PC-3 (cell line): ENCODE measurements at regions not wholly inside any gene's neighbourhood (a gene's known extent, or its start where the extent isn't known, plus 50 kb on each side); places are given as distances from the start of the nearest gene placed in this dataset.

Experiments
- ATAC-seq: fragments of 200-7000 bp; cut with Tn5 transposase; 2 replicates; pipeline ENCODE4 v1.9.1; 2020; ENCODE audit warnings: mild to moderate bottlenecking, moderate library complexity
- BruUV-seq: library from RNA; stranded (reverse); fragments of 400-500 nt; replicated peaks from 2 replicates; lab custom pipeline; 2021; lab: Mats Ljungman, UMichigan
- CTCF ChIA-PET: fragments of 300-600 bp; sonication (Branson Sonifier 250); formaldehyde crosslinking; loops from one replicate; lab custom pipeline; 2022; ENCODE audit warnings: antibody characterized with exemption; lab: Charles Lee
- POLR2A ChIA-PET: fragments of 300-600 bp; sonication (Branson Sonifier 250); formaldehyde crosslinking; loops from one replicate; lab custom pipeline; 2022; ENCODE audit warnings: antibody characterized with exemption; ENCODE audit not compliant: unreplicated experiment; lab: Charles Lee
- DNase-seq: peaks from one replicate; pipeline ENCODE4 v3.0.0-alpha.2; 2015
- H2AFZ ChIP-seq: fragments of 300-600 bp; sonication (generic); 2 replicates; pipeline ENCODE4 v1.6.0; 2016; ENCODE audit warnings: antibody characterized with exemption, low read length
- H3F3A ChIP-seq: fragments of 300-600 bp; sonication (generic); one replicate; pipeline ENCODE4 v1.6.0; 2017; ENCODE audit warnings: antibody characterized with exemption, low read length, control low read depth, mild to moderate bottlenecking; ENCODE audit not compliant: unreplicated experiment
- H3K27ac ChIP-seq: fragments of 300-600 bp; sonication (generic); 2 replicates; pipeline ENCODE4 v1.5.1; 2016; ENCODE audit warnings: mild to moderate bottlenecking, low read length
- H3K27me3 ChIP-seq: fragments of 300-600 bp; sonication (generic); 2 replicates; pipeline ENCODE4 v1.6.1; 2016; ENCODE audit warnings: low read length, mixed read lengths
- H3K36me3 ChIP-seq: fragments of 300-600 bp; sonication (generic); 2 replicates; pipeline ENCODE4 v1.6.1; 2016; ENCODE audit warnings: low read depth, mixed run types, low read length, mixed read lengths
- H3K4me1 ChIP-seq: fragments of 300-600 bp; sonication (generic); 2 replicates; pipeline ENCODE4 v1.5.1; 2016; ENCODE audit warnings: low read length; ENCODE audit not compliant: insufficient read depth
- H3K4me2 ChIP-seq: fragments of 300-600 bp; sonication (generic); 2 replicates; pipeline ENCODE4 v1.6.0; 2016; ENCODE audit warnings: low read length
- H3K4me3 ChIP-seq: fragments of 300-600 bp; sonication (generic); 2 replicates; pipeline ENCODE4 v1.5.1; 2016; ENCODE audit warnings: mild to moderate bottlenecking, low read length, mixed read lengths
- H3K79me2 ChIP-seq: fragments of 300-600 bp; sonication (generic); 2 replicates; pipeline ENCODE4 v1.6.1; 2017; ENCODE audit warnings: low read length, mixed read lengths
- H3K9ac ChIP-seq: fragments of 300-600 bp; sonication (generic); 2 replicates; pipeline ENCODE4 v1.6.0; 2016; ENCODE audit warnings: mild to moderate bottlenecking, low read length
- H3K9me2 ChIP-seq: fragments of 300-600 bp; sonication (generic); replicated peaks from 2 replicates; pipeline ENCODE4 v1.6.1; 2016; ENCODE audit warnings: mixed run types, low read length, mixed read lengths
- H3K9me3 ChIP-seq: fragments of 300-600 bp; sonication (generic); 2 replicates; pipeline ENCODE4 v1.6.1; 2016; ENCODE audit warnings: low read length, mixed read lengths
- H4K20me1 ChIP-seq: fragments of 300-600 bp; sonication (generic); 2 replicates; pipeline ENCODE4 v1.6.1; 2016; ENCODE audit warnings: low read length, mixed read lengths
- EZH2 ChIP-seq: fragments of 300-600 bp; sonication (generic); IDR thresholded peaks from one replicate; pipeline ENCODE4 v1.6.1; 2017; ENCODE audit warnings: antibody characterized with exemption, mild to moderate bottlenecking, low read length; ENCODE audit not compliant: unreplicated experiment
- EZH2phosphoT487 ChIP-seq: fragments of 300-600 bp; sonication (generic); IDR thresholded peaks from 2 replicates; pipeline ENCODE4 v1.6.1; 2018; ENCODE audit warnings: mild to moderate bottlenecking, antibody characterized with exemption, low read length, borderline replicate concordance
- intact Hi-C: fragments of 100-400 bp; cut with micrococcal nuclease; formaldehyde crosslinking; loops from 2 replicates; pipeline ENCODE4 v1.9.0; 2023
- TF ChIP-seq, protein P1 (sequence below): fragments of 300-600 bp; sonication (generic); conservative IDR thresholded peaks from 2 replicates; pipeline ENCODE4 v1.5.1; 2017; ENCODE audit warnings: antibody characterized with exemption, low read depth, mild to moderate bottlenecking, low read length

DNA sequence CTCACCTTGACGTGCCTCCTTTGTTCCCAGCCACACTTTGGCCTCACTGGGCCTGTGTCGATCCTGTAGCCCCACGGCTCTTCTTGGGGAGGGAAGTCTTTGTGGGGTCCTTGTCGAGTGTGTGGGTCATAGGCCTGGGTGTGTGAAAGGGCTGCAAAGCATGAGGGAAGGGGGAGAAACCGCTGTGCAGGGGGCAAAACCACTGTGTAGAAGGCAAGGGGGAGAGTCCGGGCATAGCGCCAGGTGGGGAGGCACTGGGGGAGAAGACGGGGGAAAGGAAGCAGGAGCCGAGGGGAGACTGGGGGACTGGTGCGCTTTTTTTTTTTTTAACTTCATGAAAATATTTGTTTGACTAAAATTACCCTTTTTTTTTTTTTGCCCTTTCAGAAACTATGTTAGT, 65.1 kb upstream of the RASD2 start:
- H3F3A ChIP-seq = no peaks in the 10 kb centered on the region
- H3K4me2 ChIP-seq = no peak overlapping the region
- peaks cover 14% of the 10 kb centered on the region for H3K4me1 ChIP-seq
- H3K27ac ChIP-seq = no peak overlapping the region
- CTCF ChIA-PET = no interaction called here
- H3K9ac ChIP-seq = no peak overlapping the region
- no peaks in the 10 kb centered on the region for H4K20me1 ChIP-seq
- DNase-seq (no peak), ATAC-seq (no peak)
- no peaks in the 10 kb centered on the region for H3K79me2 ChIP-seq
- no peak for TF ChIP-seq EZH2phosphoT487
- TF ChIP-seq, protein P1, sequence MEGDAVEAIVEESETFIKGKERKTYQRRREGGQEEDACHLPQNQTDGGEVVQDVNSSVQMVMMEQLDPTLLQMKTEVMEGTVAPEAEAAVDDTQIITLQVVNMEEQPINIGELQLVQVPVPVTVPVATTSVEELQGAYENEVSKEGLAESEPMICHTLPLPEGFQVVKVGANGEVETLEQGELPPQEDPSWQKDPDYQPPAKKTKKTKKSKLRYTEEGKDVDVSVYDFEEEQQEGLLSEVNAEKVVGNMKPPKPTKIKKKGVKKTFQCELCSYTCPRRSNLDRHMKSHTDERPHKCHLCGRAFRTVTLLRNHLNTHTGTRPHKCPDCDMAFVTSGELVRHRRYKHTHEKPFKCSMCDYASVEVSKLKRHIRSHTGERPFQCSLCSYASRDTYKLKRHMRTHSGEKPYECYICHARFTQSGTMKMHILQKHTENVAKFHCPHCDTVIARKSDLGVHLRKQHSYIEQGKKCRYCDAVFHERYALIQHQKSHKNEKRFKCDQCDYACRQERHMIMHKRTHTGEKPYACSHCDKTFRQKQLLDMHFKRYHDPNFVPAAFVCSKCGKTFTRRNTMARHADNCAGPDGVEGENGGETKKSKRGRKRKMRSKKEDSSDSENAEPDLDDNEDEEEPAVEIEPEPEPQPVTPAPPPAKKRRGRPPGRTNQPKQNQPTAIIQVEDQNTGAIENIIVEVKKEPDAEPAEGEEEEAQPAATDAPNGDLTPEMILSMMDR = no peak
- TF ChIP-seq EZH2 = no peak
- intact Hi-C loops = no loop called here
- POLR2A ChIA-PET = interaction anchor here (0.5 kb wide), 1 partner anchor 553 kb away, joined by 11 read pairs; the partner anchor contains the start of gene RBFOX2
- H3K27me3 ChIP-seq = no peaks in the 10 kb centered on the region
- H3K9me3 ChIP-seq = no peaks in the 10 kb centered on the region
- H3K36me3 ChIP-seq = no peaks in the 10 kb centered on the region
- H2AFZ ChIP-seq = no peak overlapping the region
- no peaks in the 10 kb centered on the region for H3K9me2 ChIP-seq
- BruUV-seq = no TSS peak
- H3K4me3 ChIP-seq = no peak overlapping the region

- Histone ChIP-seq H3K36me3 (no peaks in the 10 kb centered on the region), H3K4me1 (peaks cover 22% of the 10 kb centered on the region), H3K27ac (no peak overlapping the region), H3F3A (no peaks in the 10 kb centered on the region), H3K79me2 (no peaks in the 10 kb centered on the region), H3K9me3 (no peaks in the 10 kb centered on the region), H3K27me3 (no peaks in the 10 kb centered on the region), H3K9ac (no peak overlapping the region), H3K4me2 (no peak overlapping the region), H2AFZ (no peak overlapping the region), H3K4me3 (no peak overlapping the region), H3K9me2 (no peaks in the 10 kb centered on the region), H4K20me1 (no peaks in the 10 kb centered on the region)
- TF ChIP-seq EZH2 = no peak
- TF ChIP-seq, protein P1 = no peak
- no peak for TF ChIP-seq EZH2phosphoT487
- ChIA-PET POLR2A (interaction anchor here (0.5 kb wide), 1 partner anchor 552 kb away, joined by 11 read pairs; the partner anchor contains the start of gene RBFOX2), CTCF (no interaction called here)
- DNase-seq (no peak), ATAC-seq (no peak)
- intact Hi-C loops = no loop called here
- no TSS peak for BruUV-seq
Observed at GRCh38 chr22:35476341-35476740, 64.3 kb upstream of the RASD2 start.

- ChIA-PET CTCF (interaction anchor here (0.8 kb wide), 1 partner anchor 127 kb away, joined by 11 read pairs; no protein-coding TSS in a partner anchor), POLR2A (no interaction called here)
- Histone ChIP-seq H3F3A (no peaks in the 10 kb centered on the region), H3K9ac (0 out of 2 replicates have a peak overlapping the region, but pooled peaks have one; percentile 17), H3K36me3 (no peaks in the 10 kb centered on the region), H3K79me2 (no peaks in the 10 kb centered on the region), H4K20me1 (no peaks in the 10 kb centered on the region), H3K27ac (0 out of 2 replicates have a peak overlapping the region, but pooled peaks have one; percentile 21), H3K9me2 (no peaks in the 10 kb centered on the region), H3K9me3 (no peaks in the 10 kb centered on the region), H3K4me1 (peaks cover 36% of the 10 kb centered on the region), H3K4me2 (peak overlapping the region; percentile 8; the same call in 1 of the 2 replicates), H3K4me3 (no peak overlapping the region), H3K27me3 (no peaks in the 10 kb centered on the region), H2AFZ (no peak overlapping the region)
- BruUV-seq = no TSS peak
- ATAC-seq (peak; percentile 83), DNase-seq (peak; percentile 96)
- TF ChIP-seq, protein P1 = no peak
- TF ChIP-seq EZH2phosphoT487 (no peak), EZH2 (no peak)
- intact Hi-C loops = no loop called here
Observed at GRCh38 chr22:35477911-35478582, 62.6 kb upstream of the RASD2 start.
